IMR-90 (cell line): ENCODE measurements at regions not wholly inside any gene's neighbourhood (a gene's known extent, or its start where the extent isn't known, plus 50 kb on each side); places are given as distances from the start of the nearest gene placed in this dataset.

ENCODE experiments used
- ATAC-seq: fragments of 200-7000 bp; cut with Tn5 transposase; 2 replicates; pipeline ENCODE4 v1.9.1; 2020; ENCODE audit warnings: low read depth, mild to moderate bottlenecking, moderate library complexity
- BruUV-seq: library from RNA; stranded (reverse); fragments of 400-500 nt; replicated peaks from 2 replicates; lab custom pipeline; 2021; lab: Mats Ljungman, UMichigan
- CTCF ChIA-PET: fragments of 300-600 bp; formaldehyde crosslinking; extraction: SDS; loops from one replicate; lab custom pipeline; 2021; ENCODE audit warnings: antibody characterized with exemption; lab: Yijun Ruan, JAX
- POLR2A ChIA-PET: fragments of 300-600 bp; sonication (Branson Sonifier 250); formaldehyde crosslinking; loops from one replicate; lab custom pipeline; 2022; ENCODE audit warnings: antibody characterized with exemption; ENCODE audit not compliant: unreplicated experiment; lab: Charles Lee
- DNase-seq: peaks from one replicate; pipeline ENCODE4 v3.0.0; 2013
- H2AFZ ChIP-seq: replicated peaks from 2 replicates; pipeline ENCODE3; 2013; ENCODE audit warnings: low read length, mild to moderate bottlenecking; ENCODE audit not compliant: poor library complexity
- H2AK5ac ChIP-seq: 2 replicates; pipeline ENCODE4 v1.6.1; 2013; ENCODE audit warnings: low read depth, low read length, inconsistent platforms
- H2AK9ac ChIP-seq: replicated peaks from 2 replicates; pipeline ENCODE3; 2013; ENCODE audit warnings: mild to moderate bottlenecking, low read depth, low read length, moderate library complexity; ENCODE audit not compliant: poor library complexity
- H2BK120ac ChIP-seq: 2 replicates; pipeline ENCODE4 v1.6.1; 2013; ENCODE audit warnings: low read depth, low read length, inconsistent platforms
- H2BK15ac ChIP-seq: 3 replicates; pipeline ENCODE4 v1.6.1; 2013; ENCODE audit warnings: low read depth, low read length, inconsistent platforms
- H2BK20ac ChIP-seq: 2 replicates; pipeline ENCODE4 v1.6.1; 2013; ENCODE audit warnings: low read depth, mild to moderate bottlenecking, inconsistent platforms, low read length, moderate library complexity
- H2BK5ac ChIP-seq: 2 replicates; pipeline ENCODE4 v1.6.1; 2013; ENCODE audit warnings: mild to moderate bottlenecking, low read depth, low read length, inconsistent platforms; ENCODE audit not compliant: poor library complexity, severe bottlenecking
- H3K14ac ChIP-seq: replicated peaks from 2 replicates; pipeline ENCODE4 v1.6.1; 2013; ENCODE audit warnings: low read depth, low read length, inconsistent platforms
- H3K18ac ChIP-seq: 2 replicates; pipeline ENCODE4 v1.6.1; 2013; ENCODE audit warnings: low read depth, low read length, control low read depth
- H3K23ac ChIP-seq: 2 replicates; pipeline ENCODE4 v1.6.1; 2013; ENCODE audit warnings: low read depth, low read length, inconsistent platforms
- H3K27ac ChIP-seq: 2 replicates; pipeline ENCODE4 v1.5.1; 2013; ENCODE audit warnings: mild to moderate bottlenecking, control low read depth, low read length; ENCODE audit not compliant: insufficient read depth
- H3K27me3 ChIP-seq: 2 replicates; pipeline ENCODE4 v1.6.1; 2013; ENCODE audit warnings: low read length; ENCODE audit not compliant: control insufficient read depth, insufficient read depth
- H3K36me3 ChIP-seq: 2 replicates; pipeline ENCODE4 v1.6.1; 2013; ENCODE audit warnings: low read length, mixed read lengths; ENCODE audit not compliant: control insufficient read depth, insufficient read depth
- H3K4ac ChIP-seq: 2 replicates; pipeline ENCODE4 v1.6.1; 2013; ENCODE audit warnings: low read depth, low read length, inconsistent platforms
- H3K4me1 ChIP-seq: 2 replicates; pipeline ENCODE4 v1.6.1; 2013; ENCODE audit warnings: low read length, mixed read lengths; ENCODE audit not compliant: control insufficient read depth, insufficient read depth
- H3K4me2 ChIP-seq: 2 replicates; pipeline ENCODE4 v1.6.1; 2013; ENCODE audit warnings: low read depth, mild to moderate bottlenecking, control low read depth, low read length, moderate library complexity
- H3K4me3 ChIP-seq: 2 replicates; pipeline ENCODE4 v1.5.1; 2013; ENCODE audit warnings: low read depth, mild to moderate bottlenecking, control low read depth, low read length, moderate library complexity; ENCODE audit not compliant: insufficient read depth
- H3K56ac ChIP-seq: 2 replicates; pipeline ENCODE4 v1.6.1; 2013; ENCODE audit warnings: low read length, inconsistent platforms; ENCODE audit not compliant: insufficient read depth; ENCODE audit errors: extremely low read depth
- H3K79me1 ChIP-seq, 2 experiments: 2 replicates each; pipeline ENCODE4 v1.6.1; 2013; ENCODE audit warnings: low read length in 2 of 2, inconsistent platforms in 1 of 2, low read depth in 1 of 2
- H3K9ac ChIP-seq: 2 replicates; pipeline ENCODE4 v1.6.1; 2013; ENCODE audit warnings: low read depth, low read length, control low read depth
- H3K9me1 ChIP-seq: 2 replicates; pipeline ENCODE4 v1.6.1; 2013; ENCODE audit warnings: low read length, inconsistent platforms; ENCODE audit not compliant: insufficient read depth
- H3K9me3 ChIP-seq: 2 replicates; pipeline ENCODE4 v1.6.1; 2013; ENCODE audit warnings: low read length; ENCODE audit not compliant: control insufficient read depth, insufficient read depth
- H4K20me1 ChIP-seq: 2 replicates; pipeline ENCODE4 v1.6.1; 2013; ENCODE audit warnings: low read length, inconsistent platforms; ENCODE audit not compliant: insufficient read depth
- H4K5ac ChIP-seq: 2 replicates; pipeline ENCODE4 v1.6.1; 2013; ENCODE audit warnings: mild to moderate bottlenecking, low read depth, low read length, control low read depth
- H4K8ac ChIP-seq, 2 experiments: 2 replicates each; pipeline ENCODE4 v1.6.1; 2013; ENCODE audit warnings: low read depth in 2 of 2, low read length in 2 of 2, control low read depth in 1 of 2, inconsistent platforms in 1 of 2
- H4K91ac ChIP-seq: 2 replicates; pipeline ENCODE4 v1.6.1; 2013; ENCODE audit warnings: low read depth, low read length, inconsistent platforms; ENCODE audit not compliant: insufficient read depth
- BHLHE40 ChIP-seq: fragments of 150-350 bp; IDR thresholded peaks from 2 replicates; pipeline ENCODE4 v1.6.1; 2016; ENCODE audit warnings: mild to moderate bottlenecking, low read depth, low read length
- CEBPB ChIP-seq: IDR thresholded peaks from 2 replicates; pipeline ENCODE4 v1.6.1; 2012; ENCODE audit warnings: low read depth, low read length, improper control_type of control experiment
- CHD1 ChIP-seq: IDR thresholded peaks from 2 replicates; pipeline ENCODE4 v1.6.1; 2012; ENCODE audit warnings: low read depth, low read length, improper control_type of control experiment
- FOS ChIP-seq: fragments of 150-350 bp; IDR thresholded peaks from 2 replicates; pipeline ENCODE4 v1.6.1; 2016; ENCODE audit warnings: low read depth, low read length
- MAFK ChIP-seq: IDR thresholded peaks from 2 replicates; pipeline ENCODE4 v1.6.1; 2012; ENCODE audit warnings: low read depth, low read length, improper control_type of control experiment
- MAZ ChIP-seq: IDR thresholded peaks from 2 replicates; pipeline ENCODE4 v1.6.1; 2012; ENCODE audit warnings: low read depth, mild to moderate bottlenecking, low read length, improper control_type of control experiment, moderate library complexity, borderline replicate concordance
- MXI1 ChIP-seq: IDR thresholded peaks from 2 replicates; pipeline ENCODE4 v1.6.1; 2012; ENCODE audit warnings: low read depth, mild to moderate bottlenecking, low read length, moderate library complexity, borderline replicate concordance
- NFE2L2 ChIP-seq: fragments of 150-350 bp; IDR thresholded peaks from 2 replicates; pipeline ENCODE4 v1.6.1; 2016; ENCODE audit warnings: low read depth, mild to moderate bottlenecking, low read length
- POLR2A ChIP-seq: IDR thresholded peaks from 2 replicates; pipeline ENCODE4 v1.6.1; 2012; ENCODE audit warnings: mild to moderate bottlenecking, low read depth, low read length
- RAD21 ChIP-seq: IDR thresholded peaks from 2 replicates; pipeline ENCODE4 v1.6.1; 2012; ENCODE audit warnings: low read length, improper control_type of control experiment
- RCOR1 ChIP-seq: IDR thresholded peaks from 2 replicates; pipeline ENCODE4 v1.6.1; 2012; ENCODE audit warnings: mild to moderate bottlenecking, low read length, improper control_type of control experiment; ENCODE audit not compliant: insufficient replicate concordance
- SMC3 ChIP-seq: fragments of 150-350 bp; IDR thresholded peaks from 2 replicates; pipeline ENCODE4 v1.6.1; 2016; ENCODE audit warnings: low read depth, mild to moderate bottlenecking, antibody characterized with exemption, low read length, moderate library complexity
- WGBS, 2 experiments: methylation state at CpG; one replicate each; pipeline versions ENCODE4 v1.1.5 to v1.1.7; 2013; ENCODE audit warnings: missing lambda C conversion rate in 2 of 2; ENCODE audit not compliant: insufficient read length in 1 of 2; ENCODE audit errors: extremely low coverage in 2 of 2; 5-methylcytosine and 5-hydroxymethylcytosine counted together
- dilution Hi-C: fragments of 300-500 bp; cut with HindIII; formaldehyde crosslinking; loops from one replicate; pipeline ENCODE4 v1.14.3; 2018; ENCODE audit warnings: low sequenced_read_pairs; ENCODE audit not compliant: unreplicated experiment
- in situ Hi-C: fragments of 300-500 bp; cut with MboI; formaldehyde crosslinking; loops from 3 replicates; pipeline ENCODE4 v1.14.3; 2019; ENCODE audit warnings: low sequenced_read_pairs, inconsistent platforms, mixed read lengths
- intact Hi-C: fragments of 100-400 bp; cut with micrococcal nuclease; formaldehyde crosslinking; loops from 2 replicates; pipeline ENCODE4 v1.10.0; 2022
- TF ChIP-seq, protein P1 (sequence below): fragments of 150-350 bp; IDR thresholded peaks from 2 replicates; pipeline ENCODE4 v1.6.1; 2016; ENCODE audit warnings: low read depth, mild to moderate bottlenecking, low read length, moderate library complexity, borderline replicate concordance
- TF ChIP-seq, protein P2 (sequence below): conservative IDR thresholded peaks from 2 replicates; pipeline ENCODE4 v1.5.1; 2012; ENCODE audit warnings: mild to moderate bottlenecking, low read depth, low read length, improper control_type of control experiment
- TF ChIP-seq, protein P3 (sequence below): fragments of 150-350 bp; IDR thresholded peaks from 2 replicates; pipeline ENCODE4 v1.6.1; 2017; ENCODE audit warnings: mild to moderate bottlenecking, antibody characterized with exemption, low read length, low read depth

DNA sequence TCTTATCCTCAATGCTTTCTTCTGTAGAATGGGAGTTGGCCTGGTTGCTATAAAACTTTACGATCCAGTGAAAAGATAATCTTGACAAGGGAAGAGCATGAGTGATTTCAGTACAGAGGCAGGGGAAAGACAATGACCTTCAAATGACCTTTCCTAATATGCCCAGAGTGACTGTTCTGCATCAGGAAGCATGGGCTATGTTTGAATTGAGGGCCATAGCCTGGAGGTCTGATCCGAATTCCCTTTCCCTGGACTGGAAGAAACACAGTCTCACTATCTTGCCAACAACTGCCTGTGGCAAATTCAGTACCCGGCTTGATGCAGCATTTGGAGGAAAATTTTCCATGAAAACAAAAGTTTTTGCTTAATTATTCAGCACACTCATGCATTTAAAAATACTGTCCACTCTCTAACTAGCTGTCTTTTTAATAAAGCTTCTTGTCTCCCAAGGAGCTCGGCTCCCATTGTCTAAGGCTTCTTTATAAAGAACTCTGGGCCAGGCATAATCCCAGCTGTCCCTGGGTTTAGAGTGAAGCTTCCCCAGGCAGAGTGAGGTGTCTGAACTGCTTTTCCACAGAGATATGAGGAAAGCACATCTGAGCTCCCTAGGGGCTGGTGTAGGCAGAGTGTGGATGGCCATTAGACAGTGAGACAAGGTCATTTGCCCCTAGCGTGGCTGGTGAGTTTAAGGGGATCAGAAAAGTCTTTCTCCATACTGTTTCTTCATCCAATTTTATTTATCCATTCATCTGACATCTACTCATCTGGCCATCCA, 132.7 kb upstream of the CADM1 start:
- ChIA-PET CTCF (no interaction called here), POLR2A (no interaction called here)
- no peak overlapping the region for H3K9ac ChIP-seq
- TF ChIP-seq RAD21 (no peak), CHD1 (no peak), FOS (no peak), MXI1 (no peak), MAFK (no peak), NFE2L2 (no peak), SMC3 (no peak), RCOR1 (no peak), BHLHE40 (no peak), MAZ (no peak), CEBPB (no peak), POLR2A (no peak)
- TF ChIP-seq, protein P1, sequence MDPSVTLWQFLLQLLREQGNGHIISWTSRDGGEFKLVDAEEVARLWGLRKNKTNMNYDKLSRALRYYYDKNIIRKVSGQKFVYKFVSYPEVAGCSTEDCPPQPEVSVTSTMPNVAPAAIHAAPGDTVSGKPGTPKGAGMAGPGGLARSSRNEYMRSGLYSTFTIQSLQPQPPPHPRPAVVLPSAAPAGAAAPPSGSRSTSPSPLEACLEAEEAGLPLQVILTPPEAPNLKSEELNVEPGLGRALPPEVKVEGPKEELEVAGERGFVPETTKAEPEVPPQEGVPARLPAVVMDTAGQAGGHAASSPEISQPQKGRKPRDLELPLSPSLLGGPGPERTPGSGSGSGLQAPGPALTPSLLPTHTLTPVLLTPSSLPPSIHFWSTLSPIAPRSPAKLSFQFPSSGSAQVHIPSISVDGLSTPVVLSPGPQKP = no peak
- TF ChIP-seq, protein P2, sequence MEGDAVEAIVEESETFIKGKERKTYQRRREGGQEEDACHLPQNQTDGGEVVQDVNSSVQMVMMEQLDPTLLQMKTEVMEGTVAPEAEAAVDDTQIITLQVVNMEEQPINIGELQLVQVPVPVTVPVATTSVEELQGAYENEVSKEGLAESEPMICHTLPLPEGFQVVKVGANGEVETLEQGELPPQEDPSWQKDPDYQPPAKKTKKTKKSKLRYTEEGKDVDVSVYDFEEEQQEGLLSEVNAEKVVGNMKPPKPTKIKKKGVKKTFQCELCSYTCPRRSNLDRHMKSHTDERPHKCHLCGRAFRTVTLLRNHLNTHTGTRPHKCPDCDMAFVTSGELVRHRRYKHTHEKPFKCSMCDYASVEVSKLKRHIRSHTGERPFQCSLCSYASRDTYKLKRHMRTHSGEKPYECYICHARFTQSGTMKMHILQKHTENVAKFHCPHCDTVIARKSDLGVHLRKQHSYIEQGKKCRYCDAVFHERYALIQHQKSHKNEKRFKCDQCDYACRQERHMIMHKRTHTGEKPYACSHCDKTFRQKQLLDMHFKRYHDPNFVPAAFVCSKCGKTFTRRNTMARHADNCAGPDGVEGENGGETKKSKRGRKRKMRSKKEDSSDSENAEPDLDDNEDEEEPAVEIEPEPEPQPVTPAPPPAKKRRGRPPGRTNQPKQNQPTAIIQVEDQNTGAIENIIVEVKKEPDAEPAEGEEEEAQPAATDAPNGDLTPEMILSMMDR = no peak
- TF ChIP-seq, protein P3, sequence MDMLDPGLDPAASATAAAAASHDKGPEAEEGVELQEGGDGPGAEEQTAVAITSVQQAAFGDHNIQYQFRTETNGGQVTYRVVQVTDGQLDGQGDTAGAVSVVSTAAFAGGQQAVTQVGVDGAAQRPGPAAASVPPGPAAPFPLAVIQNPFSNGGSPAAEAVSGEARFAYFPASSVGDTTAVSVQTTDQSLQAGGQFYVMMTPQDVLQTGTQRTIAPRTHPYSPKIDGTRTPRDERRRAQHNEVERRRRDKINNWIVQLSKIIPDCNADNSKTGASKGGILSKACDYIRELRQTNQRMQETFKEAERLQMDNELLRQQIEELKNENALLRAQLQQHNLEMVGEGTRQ = no peak
- no peak overlapping the region for H2BK5ac ChIP-seq
- H3K9me3 ChIP-seq = no peaks in the 10 kb centered on the region
- H3K4me1 ChIP-seq = no peaks in the 10 kb centered on the region
- H3K18ac ChIP-seq = no peak overlapping the region
- no peak overlapping the region for H4K91ac ChIP-seq
- ATAC-seq = no peak
- H4K8ac ChIP-seq = no peak overlapping the region
- WGBS, 2 experiments = 100% methylated on average over 1 of the region's 5 CpGs; no CpG with 5 or more reads in 1 of the 2 experiments
- H3K4me3 ChIP-seq = no peak overlapping the region
- in situ Hi-C loops (no loop called here), intact Hi-C loops (no loop called here), dilution Hi-C loops (no loop called here)
- H3K14ac ChIP-seq = no peak overlapping the region
- H3K56ac ChIP-seq = no peak overlapping the region
- no peak overlapping the region for H3K4me2 ChIP-seq
- no peak overlapping the region for H2AK5ac ChIP-seq
- H2BK20ac ChIP-seq = no peak overlapping the region
- H4K5ac ChIP-seq = no peak overlapping the region
- H2AK9ac ChIP-seq = no peak overlapping the region
- no TSS peak for BruUV-seq
- no peaks in the 10 kb centered on the region for H3K79me1 ChIP-seq
- no peaks in the 10 kb centered on the region for H3K36me3 ChIP-seq
- no peak overlapping the region for H3K27ac ChIP-seq
- no peak for DNase-seq
- no peak overlapping the region for H3K4ac ChIP-seq
- no peak overlapping the region for H3K23ac ChIP-seq
- H4K20me1 ChIP-seq = no peaks in the 10 kb centered on the region
- H2BK15ac ChIP-seq = no peak overlapping the region
- H3K27me3 ChIP-seq = peaks cover 36% of the 10 kb centered on the region
- no peak overlapping the region for H2BK120ac ChIP-seq
- H2AFZ ChIP-seq = no peak overlapping the region
- no peaks in the 10 kb centered on the region for H3K9me1 ChIP-seq
